Kidney (tissue), 13 donors: ENCODE measurements at regions not wholly inside any gene's neighbourhood (a gene's known extent, or its start where the extent isn't known, plus 50 kb on each side); places are given as distances from the start of the nearest gene placed in this dataset.

Source experiments
- DNase-seq, 5 donors: peaks; one replicate each; pipeline ENCODE4 v3.0.0-alpha.2; 2013 to 2020
- FAIRE-seq: peaks from 2 replicates; lab custom pipeline; 2012; peaks lifted over from hg19 to GRCh38; lab: Jason Lieb, UNC
- H3K27ac ChIP-seq, 2 donors: one replicate each; pipeline ENCODE4 v1.7.0; 2013; ENCODE audit warnings: low read depth in 2 of 2, low read length in 2 of 2, inconsistent platforms in 1 of 2
- H3K27me3 ChIP-seq: one replicate; pipeline ENCODE4 v1.7.1; 2013; ENCODE audit warnings: low read length, inconsistent platforms; ENCODE audit not compliant: control insufficient read depth, insufficient read depth
- H3K36me3 ChIP-seq, 3 donors: one replicate each; pipeline versions ENCODE4 v1.7.0 to v1.7.1; 2013; ENCODE audit warnings: low read length in 3 of 3, control low read depth in 1 of 3, inconsistent platforms in 1 of 3; ENCODE audit not compliant: insufficient read depth in 3 of 3, control insufficient read depth in 2 of 3
- H3K4me1 ChIP-seq, 3 donors: one replicate each; pipeline versions ENCODE4 v1.7.0 to v1.7.1; 2013; ENCODE audit warnings: low read length in 3 of 3, inconsistent platforms in 1 of 3, low read depth in 1 of 3; ENCODE audit not compliant: control insufficient read depth in 2 of 3, insufficient read depth in 2 of 3
- H3K4me3 ChIP-seq, 3 donors: one replicate each; pipeline versions ENCODE4 v1.7.0 to v1.8.1; 2013; ENCODE audit warnings: low read length in 3 of 3, control low read depth in 1 of 3, inconsistent platforms in 1 of 3
- H3K9ac ChIP-seq, 3 donors: one replicate each; pipeline versions ENCODE4 v1.7.0 to v1.7.1; 2013; ENCODE audit warnings: low read length in 3 of 3, control low read depth in 1 of 3, inconsistent platforms in 1 of 3
- H3K9me3 ChIP-seq, 3 donors: one replicate each; pipeline versions ENCODE4 v1.7.0 to v1.7.1; 2013; ENCODE audit warnings: low read length in 3 of 3, control low read depth in 1 of 3, inconsistent platforms in 1 of 3; ENCODE audit not compliant: control insufficient read depth in 2 of 3, insufficient read depth in 1 of 3
- CTCF ChIP-seq: IDR thresholded peaks from 3 replicates; pipeline ENCODE4 v1.5.1; 2012; ENCODE audit warnings: mild to moderate bottlenecking, moderate library complexity, borderline replicate concordance; ENCODE audit not compliant: insufficient read depth; ENCODE audit errors: extremely low read depth
- intact Hi-C: fragments of 100-400 bp; cut with DNase I; formaldehyde crosslinking; loops from one replicate; pipeline ENCODE4 v1.11.1; 2022
- donor health status: control.
- donor health status: control.
- donor health status: control.
- donor health status: control.
- donor health status: control.
- donor health status: DM: yes; HTN: yes; CAD: no.
- donor health status: Normal renal cell carcinoma (clear cell type).

DNA sequence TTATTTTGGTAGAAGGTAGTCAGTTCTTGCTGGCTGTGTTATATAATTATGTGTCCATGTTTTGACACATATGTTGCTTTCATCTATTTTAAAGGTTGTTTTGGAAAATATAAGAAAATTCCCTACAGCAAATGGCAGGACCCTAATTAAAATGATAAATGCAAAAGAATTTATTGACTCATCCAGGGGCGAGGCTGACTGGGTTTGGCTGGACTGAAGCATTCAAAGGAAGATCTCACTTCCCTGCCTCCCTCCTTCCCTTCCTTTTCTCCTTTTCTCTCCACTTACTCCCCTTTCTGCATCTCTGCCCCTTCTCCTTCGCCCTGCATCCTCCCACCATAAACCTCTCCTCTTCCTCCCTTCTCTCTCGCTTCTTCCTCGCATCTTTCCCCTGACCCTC lies 129.6 kb downstream of the SNAPC1 start:
- DNase-seq: no peak
- intact Hi-C loops: no loop called here
- no peak for FAIRE-seq
- TF ChIP-seq CTCF: no peak
- Histone ChIP-seq H3K27me3 (no peaks in the 10 kb centered on the region), H3K27ac (no peak overlapping the region), H3K4me1 (no peaks in the 10 kb centered on the region), H3K9me3 (no peaks in the 10 kb centered on the region), H3K9ac (no peak overlapping the region), H3K4me3 (no peak overlapping the region), H3K36me3 (no peaks in the 10 kb centered on the region)

DNA sequence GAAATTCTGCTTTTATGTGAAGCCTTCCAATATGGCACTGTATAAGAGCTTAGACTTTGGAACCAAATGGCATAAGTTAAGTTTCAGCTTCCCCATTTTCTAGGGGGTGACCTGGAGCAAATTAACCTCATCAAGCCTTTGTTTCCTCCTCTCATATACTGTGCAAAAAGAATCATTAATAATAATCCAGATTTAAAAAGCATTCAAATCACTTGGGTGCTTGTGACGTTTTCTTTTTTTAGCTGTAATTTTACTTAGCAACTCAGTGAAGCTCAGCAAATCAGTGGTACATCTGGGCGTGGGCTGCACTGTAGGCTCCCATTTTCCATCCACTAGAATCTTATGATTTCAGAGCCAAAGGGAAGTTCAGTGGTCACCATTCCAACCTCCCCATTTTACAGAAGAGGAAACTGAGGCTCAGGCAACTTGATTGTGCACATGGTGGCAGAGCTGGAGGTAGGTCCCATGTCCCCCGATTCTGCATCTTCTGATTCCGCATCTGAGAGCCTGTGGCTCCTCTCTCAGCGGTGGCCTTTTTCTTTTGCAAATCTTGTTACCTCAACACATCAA lies 131.2 kb downstream of the SNAPC1 start:
- no peak for FAIRE-seq
- no peak overlapping the region for H3K4me3 ChIP-seq
- no peaks in the 10 kb centered on the region for H3K36me3 ChIP-seq
- no peak overlapping the region for H3K9ac ChIP-seq
- H3K27me3 ChIP-seq: no peaks in the 10 kb centered on the region
- no peak overlapping the region for H3K27ac ChIP-seq
- no peak for DNase-seq
- no peaks in the 10 kb centered on the region for H3K9me3 ChIP-seq
- TF ChIP-seq CTCF: no peak
- intact Hi-C loops: no loop called here
- no peaks in the 10 kb centered on the region for H3K4me1 ChIP-seq

DNA sequence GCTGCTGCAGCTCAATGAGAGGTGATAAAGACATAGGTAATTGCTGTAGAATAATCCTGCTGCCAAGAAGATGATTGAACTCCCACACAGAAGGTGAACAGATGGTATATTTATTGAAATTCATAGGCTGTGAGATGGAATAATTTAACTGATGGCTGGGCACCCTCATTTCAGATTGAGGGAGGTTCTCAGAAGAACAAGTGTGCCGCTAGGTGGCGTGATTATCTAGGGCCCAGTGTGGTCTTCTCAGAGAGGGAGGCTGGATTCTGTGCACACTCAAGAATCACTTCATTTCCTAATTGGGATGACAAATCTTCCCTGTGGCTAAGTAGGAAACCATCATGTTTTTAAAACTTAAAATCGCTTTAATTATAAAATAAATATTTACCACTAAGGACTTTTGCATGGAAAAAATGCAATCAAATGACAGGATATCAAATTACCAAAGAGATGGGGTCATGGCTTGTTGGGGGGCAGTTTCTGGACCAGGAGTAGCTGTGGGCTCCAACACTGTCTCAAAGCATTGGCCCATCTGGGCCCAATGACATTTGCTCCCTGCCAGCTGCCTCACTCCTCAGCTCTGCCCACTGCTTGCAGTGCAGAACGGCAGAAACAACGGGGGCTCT lies 132.3 kb downstream of the SNAPC1 start:
- no peaks in the 10 kb centered on the region for H3K4me1 ChIP-seq
- no peak overlapping the region for H3K9ac ChIP-seq
- H3K36me3 ChIP-seq: no peaks in the 10 kb centered on the region
- H3K4me3 ChIP-seq: no peak overlapping the region
- DNase-seq (peak in 4 of 5 donors; percentile 44 to 82 (median 60)), FAIRE-seq (no peak)
- intact Hi-C loops: no loop called here
- peak; percentile 72 for TF ChIP-seq CTCF
- H3K9me3 ChIP-seq: no peaks in the 10 kb centered on the region
- no peaks in the 10 kb centered on the region for H3K27me3 ChIP-seq
- H3K27ac ChIP-seq: no peak overlapping the region
